ENCODE measurements at regions not wholly inside any gene's neighbourhood (a gene's known extent, or its start where the extent isn't known, plus 50 kb on each side); places are given as distances from the start of the nearest gene placed in this dataset.

GRCh38 chrX:115494161-115494560 is 66.8 kb upstream of the PLS3 start:
- TF ChIP-seq SP1 (IDR thresholded peaks at IDR 0.05) = no peak
- TF ChIP-seq FOXK2 (IDR thresholded peaks at IDR 0.05) = no peak
- peak; percentile 46; the same call in 1 of the 2 replicates for TF ChIP-seq PKNOX1 (IDR thresholded peaks at IDR 0.05)
- TF ChIP-seq SUZ12 (IDR thresholded peaks at IDR 0.05) = no peak
